HG03095 (cell line): ENCODE measurements at regions not wholly inside any gene's neighbourhood (a gene's known extent, or its start where the extent isn't known, plus 50 kb on each side); places are given as distances from the start of the nearest gene placed in this dataset.

ENCODE experiments used
- ATAC-seq: cut with Tn5 transposase; IDR thresholded peaks from one replicate; pipeline ENCODE4 v1.9.1; 2021; ENCODE audit warnings: moderate library complexity; ENCODE audit not compliant: unreplicated experiment

GRCh38 chr13:110965038-110965754 is 50.3 kb upstream of the ANKRD10 start:
- ATAC-seq: peak; percentile 98
